ENCODE measurements at regions not wholly inside any gene's neighbourhood (a gene's known extent, or its start where the extent isn't known, plus 50 kb on each side); places are given as distances from the start of the nearest gene placed in this dataset.
"Not testable (repeated sequence)": the region's sequence is repeated elsewhere in the genome, so short reads cannot be mapped to it uniquely, and the experiment has no call there.

DNA sequence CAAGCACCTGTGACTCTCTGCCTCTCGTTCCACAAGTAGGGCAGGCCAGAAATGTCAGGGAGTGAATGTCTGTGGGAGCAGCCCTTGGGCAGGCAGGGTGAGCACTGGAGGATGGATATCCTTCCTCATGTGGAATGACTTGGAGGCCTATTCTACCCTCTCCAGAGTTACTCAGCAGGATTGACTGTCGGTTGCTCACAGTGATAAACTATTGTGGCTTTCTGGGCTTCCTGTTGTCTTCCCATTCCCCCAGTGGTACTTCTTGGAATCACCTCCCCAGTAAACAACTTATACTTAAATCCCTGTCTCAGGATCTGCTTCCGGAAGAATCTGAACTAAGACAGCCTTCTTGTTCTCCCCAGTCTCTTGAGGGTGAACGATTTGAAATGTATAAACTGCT, 79.6 kb upstream of the MANSC4 start:
- no peak overlapping the region for H2AFZ ChIP-seq (ENCODE audit: low read length)
- TF ChIP-seq, protein P1, sequence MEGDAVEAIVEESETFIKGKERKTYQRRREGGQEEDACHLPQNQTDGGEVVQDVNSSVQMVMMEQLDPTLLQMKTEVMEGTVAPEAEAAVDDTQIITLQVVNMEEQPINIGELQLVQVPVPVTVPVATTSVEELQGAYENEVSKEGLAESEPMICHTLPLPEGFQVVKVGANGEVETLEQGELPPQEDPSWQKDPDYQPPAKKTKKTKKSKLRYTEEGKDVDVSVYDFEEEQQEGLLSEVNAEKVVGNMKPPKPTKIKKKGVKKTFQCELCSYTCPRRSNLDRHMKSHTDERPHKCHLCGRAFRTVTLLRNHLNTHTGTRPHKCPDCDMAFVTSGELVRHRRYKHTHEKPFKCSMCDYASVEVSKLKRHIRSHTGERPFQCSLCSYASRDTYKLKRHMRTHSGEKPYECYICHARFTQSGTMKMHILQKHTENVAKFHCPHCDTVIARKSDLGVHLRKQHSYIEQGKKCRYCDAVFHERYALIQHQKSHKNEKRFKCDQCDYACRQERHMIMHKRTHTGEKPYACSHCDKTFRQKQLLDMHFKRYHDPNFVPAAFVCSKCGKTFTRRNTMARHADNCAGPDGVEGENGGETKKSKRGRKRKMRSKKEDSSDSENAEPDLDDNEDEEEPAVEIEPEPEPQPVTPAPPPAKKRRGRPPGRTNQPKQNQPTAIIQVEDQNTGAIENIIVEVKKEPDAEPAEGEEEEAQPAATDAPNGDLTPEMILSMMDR (conservative IDR thresholded peaks at IDR 0.05; ENCODE audit: low read depth, low read length) = peak; percentile 23; the same call in 1 of the 2 replicates
- no peak for TF ChIP-seq EZH2 (IDR thresholded peaks at IDR 0.05; ENCODE audit: low read length, unreplicated experiment)
- H3K9me3 ChIP-seq (ENCODE audit: low read length) = no peaks in the 10 kb centered on the region
- CTCF ChIA-PET = no interaction called here
- H3F3A ChIP-seq (ENCODE audit: low read length, unreplicated experiment) = no peaks in the 10 kb centered on the region
- no peaks in the 10 kb centered on the region for H3K9me2 ChIP-seq (replicated peaks; ENCODE audit: low read length)
- no TSS peak for BruUV-seq (replicated peaks)
- no peak overlapping the region for H3K9ac ChIP-seq (ENCODE audit: low read length)
- H3K27me3 ChIP-seq (ENCODE audit: low read length) = no peaks in the 10 kb centered on the region
- no peaks in the 10 kb centered on the region for H3K4me1 ChIP-seq (ENCODE audit: insufficient read depth, low read length)
- ATAC-seq (no peak; the same call in 1 of the 2 replicates), DNase-seq (peak; percentile 32)
- no peak overlapping the region for H3K27ac ChIP-seq (ENCODE audit: low read length)
- no peak overlapping the region for H3K4me2 ChIP-seq (ENCODE audit: low read length)
- POLR2A ChIA-PET (ENCODE audit: unreplicated experiment) = no interaction called here
- H3K79me2 ChIP-seq (ENCODE audit: low read length) = no peaks in the 10 kb centered on the region
- H3K36me3 ChIP-seq (ENCODE audit: low read depth, low read length) = no peaks in the 10 kb centered on the region
- H4K20me1 ChIP-seq (ENCODE audit: low read length) = no peaks in the 10 kb centered on the region
- H3K4me3 ChIP-seq (ENCODE audit: low read length) = no peak overlapping the region
- intact Hi-C loops (cut with micrococcal nuclease) = no loop called here

DNA sequence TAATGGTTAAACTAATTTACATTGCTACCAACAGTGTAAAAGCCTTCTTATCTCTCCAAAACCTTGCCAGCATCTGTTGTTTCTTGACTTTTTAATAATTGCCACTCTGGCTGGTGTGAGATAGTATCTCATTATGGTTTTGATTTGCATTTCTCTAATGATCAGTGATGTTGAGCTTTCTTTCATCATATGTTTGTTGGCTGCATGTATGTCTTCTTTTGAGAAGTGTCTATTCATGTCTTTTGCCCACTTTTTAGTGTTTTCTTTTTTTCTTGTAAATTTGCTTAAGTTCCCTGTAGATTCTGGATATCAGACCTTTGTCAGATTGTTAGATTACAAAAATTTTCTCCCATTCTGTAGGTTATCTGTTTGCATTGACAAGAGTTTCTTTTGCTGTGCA, 77.0 kb upstream of the MANSC4 start:
- ATAC-seq; H3K79me2 ChIP-seq (ENCODE audit: low read length); H3K27ac ChIP-seq (ENCODE audit: low read length); H3K27me3 ChIP-seq (ENCODE audit: low read length); POLR2A ChIA-PET (ENCODE audit: unreplicated experiment); intact Hi-C loops (cut with micrococcal nuclease); H3F3A ChIP-seq (ENCODE audit: low read length, unreplicated experiment); H3K4me3 ChIP-seq (ENCODE audit: low read length); H2AFZ ChIP-seq (ENCODE audit: low read length); BruUV-seq (replicated peaks); H3K9me2 ChIP-seq (replicated peaks; ENCODE audit: low read length); H3K4me1 ChIP-seq (ENCODE audit: insufficient read depth, low read length); DNase-seq; H3K4me2 ChIP-seq (ENCODE audit: low read length); H3K9me3 ChIP-seq (ENCODE audit: low read length); H4K20me1 ChIP-seq (ENCODE audit: low read length); H3K36me3 ChIP-seq (ENCODE audit: low read depth, low read length); H3K9ac ChIP-seq (ENCODE audit: low read length): not testable (repeated sequence)
- CTCF ChIA-PET = interaction anchor here (0.5 kb wide), 1 partner anchor 1155 kb away, joined by 3 read pairs; no protein-coding TSS in a partner anchor

DNA sequence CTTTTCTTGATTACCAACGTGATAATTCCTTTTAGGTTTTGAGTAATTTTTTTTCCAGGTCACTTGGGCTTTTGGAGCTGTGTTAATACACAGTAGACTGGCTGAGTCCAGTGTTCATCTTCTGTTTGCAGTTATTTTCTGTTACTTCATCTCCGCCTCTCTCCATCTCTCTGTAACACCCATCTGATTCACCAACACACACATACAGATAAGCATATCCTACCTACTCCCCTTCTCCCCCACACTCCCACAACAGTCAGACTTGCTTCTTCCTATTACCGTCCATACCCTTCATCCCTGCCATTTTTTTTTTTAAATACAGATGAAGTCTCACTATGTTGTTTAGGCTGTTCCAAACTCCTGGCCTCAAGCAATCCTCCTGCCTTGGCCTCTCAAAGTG, 72.7 kb upstream of the MANSC4 start:
- no peak for DNase-seq
- Histone ChIP-seq H2AFZ (ENCODE audit: low read length) (no peak overlapping the region), H3K79me2 (ENCODE audit: low read length) (no peaks in the 10 kb centered on the region), H3K9me2 (replicated peaks; ENCODE audit: low read length) (no peaks in the 10 kb centered on the region), H3K9me3 (ENCODE audit: low read length) (no peaks in the 10 kb centered on the region), H3K4me1 (ENCODE audit: insufficient read depth, low read length) (no peaks in the 10 kb centered on the region), H4K20me1 (ENCODE audit: low read length) (no peaks in the 10 kb centered on the region), H3K27me3 (ENCODE audit: low read length) (no peaks in the 10 kb centered on the region), H3K4me3 (ENCODE audit: low read length) (no peak overlapping the region), H3K4me2 (ENCODE audit: low read length) (no peak overlapping the region), H3F3A (ENCODE audit: low read length, unreplicated experiment) (no peaks in the 10 kb centered on the region), H3K9ac (ENCODE audit: low read length) (no peak overlapping the region), H3K36me3 (ENCODE audit: low read depth, low read length) (no peaks in the 10 kb centered on the region), H3K27ac (ENCODE audit: low read length) (no peak overlapping the region)
- ChIA-PET POLR2A (ENCODE audit: unreplicated experiment) (no interaction called here), CTCF (no interaction called here)
- intact Hi-C loops (cut with micrococcal nuclease) = no loop called here
- no peak for ATAC-seq
- TF ChIP-seq EZH2 (IDR thresholded peaks at IDR 0.05; ENCODE audit: low read length, unreplicated experiment) (no peak), EZH2phosphoT487 (IDR thresholded peaks at IDR 0.05; ENCODE audit: borderline replicate concordance, low read length) (no peak)
- TF ChIP-seq, protein P1 (conservative IDR thresholded peaks at IDR 0.05; ENCODE audit: low read depth, low read length) = no peak
- no TSS peak for BruUV-seq (replicated peaks)
